WTC11 (cell line): ENCODE measurements at regions not wholly inside any gene's neighbourhood (a gene's known extent, or its start where the extent isn't known, plus 50 kb on each side); places are given as distances from the start of the nearest gene placed in this dataset.

Experiments used
- ATAC-seq: fragments of 200-7000 bp; cut with Tn5 transposase; 2 replicates; pipeline ENCODE4 v1.10.0; 2021; ENCODE audit warnings: mild to moderate bottlenecking, moderate library complexity
- CTCF ChIA-PET: fragments of 300-600 bp; sonication (Branson Sonifier 250); formaldehyde crosslinking; loops from one replicate; lab custom pipeline; 2021; ENCODE audit warnings: antibody characterized with exemption; lab: Charles Lee
- POLR2A ChIA-PET: fragments of 350-600 bp; sonication (Branson Sonifier 250); formaldehyde crosslinking; loops from one replicate; lab custom pipeline; 2021; ENCODE audit warnings: antibody characterized with exemption; lab: Charles Lee
- DNase-seq: peaks from one replicate; pipeline ENCODE4 v3.0.0; 2021; ENCODE audit warnings: low spot score
- H3K27ac Mint-ChIP-seq: 2 replicates; pipeline ENCODE4 v1.8.0; 2021; ENCODE audit warnings: mixed read lengths
- H3K27me3 Mint-ChIP-seq: 2 replicates; pipeline ENCODE4 v1.8.0; 2021; ENCODE audit warnings: low read depth, mild to moderate bottlenecking, moderate library complexity, mixed read lengths
- H3K36me3 Mint-ChIP-seq: 2 replicates; pipeline ENCODE4 v1.8.0; 2021; ENCODE audit warnings: mixed read lengths
- H3K4me1 Mint-ChIP-seq: 2 replicates; pipeline ENCODE4 v1.8.0; 2022; ENCODE audit warnings: mixed read lengths
- H3K4me3 Mint-ChIP-seq: 2 replicates; pipeline ENCODE4 v1.8.0; 2021; ENCODE audit warnings: mild to moderate bottlenecking, moderate library complexity, mixed read lengths
- H3K9me3 Mint-ChIP-seq: 2 replicates; pipeline ENCODE4 v1.8.0; 2021; ENCODE audit warnings: mixed read lengths
- CBFB ChIP-seq: sonication (generic); formaldehyde crosslinking; IDR thresholded peaks from 2 replicates; pipeline ENCODE4 v1.8.1; 2022; ENCODE audit warnings: mild to moderate bottlenecking, low read depth, missing genetic modification reagents
- FOXP1 ChIP-seq: sonication (generic); formaldehyde crosslinking; IDR thresholded peaks from 2 replicates; pipeline ENCODE4 v1.8.0; 2022; ENCODE audit warnings: missing genetic modification reagents, mild to moderate bottlenecking, moderate library complexity, borderline replicate concordance
- GRHL2 ChIP-seq: fragments of 250-450 bp; sonication (Bioruptor Pico); IDR thresholded peaks from 2 replicates; pipeline ENCODE4 v1.8.0; 2022; ENCODE audit warnings: mild to moderate bottlenecking, moderate library complexity; ENCODE audit not compliant: insufficient replicate concordance, severe bottlenecking
- JUN ChIP-seq: sonication (generic); formaldehyde crosslinking; IDR thresholded peaks from 2 replicates; pipeline ENCODE4 v1.8.0; 2023; ENCODE audit warnings: mild to moderate bottlenecking, missing genetic modification reagents
- NR3C1 ChIP-seq: sonication (generic); formaldehyde crosslinking; conservative IDR thresholded peaks from 2 replicates; pipeline ENCODE4 v1.8.1; 2023; ENCODE audit warnings: low read depth, mild to moderate bottlenecking, missing genetic modification reagents
- OVOL2 ChIP-seq: fragments of 250-450 bp; sonication (Bioruptor Pico); IDR thresholded peaks from 2 replicates; pipeline ENCODE4 v1.9.0; 2021; ENCODE audit warnings: mild to moderate bottlenecking, borderline replicate concordance
- SMAD4 ChIP-seq: sonication (generic); formaldehyde crosslinking; IDR thresholded peaks from 2 replicates; pipeline ENCODE4 v1.8.0; 2022; ENCODE audit warnings: mild to moderate bottlenecking, missing genetic modification reagents
- TCF7 ChIP-seq: sonication (generic); formaldehyde crosslinking; IDR thresholded peaks from 2 replicates; pipeline ENCODE4 v1.8.0; 2022; ENCODE audit warnings: mild to moderate bottlenecking, low read depth, missing genetic modification reagents, moderate library complexity
- ZNF263 ChIP-seq: sonication (generic); formaldehyde crosslinking; IDR thresholded peaks from 2 replicates; pipeline ENCODE4 v1.8.1; 2022; ENCODE audit warnings: low read depth, mild to moderate bottlenecking, moderate library complexity, missing genetic modification reagents
- ZNF423 ChIP-seq: fragments of 250-450 bp; sonication (Bioruptor Pico); IDR thresholded peaks from 2 replicates; pipeline ENCODE4 v2.1.2; 2022; ENCODE audit warnings: mild to moderate bottlenecking, moderate library complexity
- TF ChIP-seq, protein P1 (sequence below): sonication (generic); formaldehyde crosslinking; IDR thresholded peaks from 2 replicates; pipeline ENCODE4 v1.8.1; 2023; ENCODE audit warnings: mild to moderate bottlenecking, missing genetic modification reagents, borderline replicate concordance
- TF ChIP-seq, protein P2 (sequence below): sonication (generic); formaldehyde crosslinking; IDR thresholded peaks from 2 replicates; pipeline ENCODE4 v1.8.0; 2022; ENCODE audit warnings: mild to moderate bottlenecking, missing genetic modification reagents
- TF ChIP-seq, protein P3 (sequence below): fragments of 250-450 bp; sonication (Bioruptor Pico); IDR thresholded peaks from 2 replicates; pipeline ENCODE4 v1.9.0; 2021; ENCODE audit warnings: moderate library complexity, mild to moderate bottlenecking, inconsistent platforms, borderline replicate concordance

GRCh38 chr11:23976841-23977271, 520.0 kb upstream of the LUZP2 start:
- H3K27me3 Mint-ChIP-seq: no peaks in the 10 kb centered on the region
- no peak overlapping the region for H3K4me3 Mint-ChIP-seq
- ChIA-PET CTCF (no interaction called here), POLR2A (no interaction called here)
- no peak for ATAC-seq
- H3K36me3 Mint-ChIP-seq: peaks cover 3% of the 10 kb centered on the region; the same call in 1 of the 2 replicates
- TF ChIP-seq, protein P1, sequence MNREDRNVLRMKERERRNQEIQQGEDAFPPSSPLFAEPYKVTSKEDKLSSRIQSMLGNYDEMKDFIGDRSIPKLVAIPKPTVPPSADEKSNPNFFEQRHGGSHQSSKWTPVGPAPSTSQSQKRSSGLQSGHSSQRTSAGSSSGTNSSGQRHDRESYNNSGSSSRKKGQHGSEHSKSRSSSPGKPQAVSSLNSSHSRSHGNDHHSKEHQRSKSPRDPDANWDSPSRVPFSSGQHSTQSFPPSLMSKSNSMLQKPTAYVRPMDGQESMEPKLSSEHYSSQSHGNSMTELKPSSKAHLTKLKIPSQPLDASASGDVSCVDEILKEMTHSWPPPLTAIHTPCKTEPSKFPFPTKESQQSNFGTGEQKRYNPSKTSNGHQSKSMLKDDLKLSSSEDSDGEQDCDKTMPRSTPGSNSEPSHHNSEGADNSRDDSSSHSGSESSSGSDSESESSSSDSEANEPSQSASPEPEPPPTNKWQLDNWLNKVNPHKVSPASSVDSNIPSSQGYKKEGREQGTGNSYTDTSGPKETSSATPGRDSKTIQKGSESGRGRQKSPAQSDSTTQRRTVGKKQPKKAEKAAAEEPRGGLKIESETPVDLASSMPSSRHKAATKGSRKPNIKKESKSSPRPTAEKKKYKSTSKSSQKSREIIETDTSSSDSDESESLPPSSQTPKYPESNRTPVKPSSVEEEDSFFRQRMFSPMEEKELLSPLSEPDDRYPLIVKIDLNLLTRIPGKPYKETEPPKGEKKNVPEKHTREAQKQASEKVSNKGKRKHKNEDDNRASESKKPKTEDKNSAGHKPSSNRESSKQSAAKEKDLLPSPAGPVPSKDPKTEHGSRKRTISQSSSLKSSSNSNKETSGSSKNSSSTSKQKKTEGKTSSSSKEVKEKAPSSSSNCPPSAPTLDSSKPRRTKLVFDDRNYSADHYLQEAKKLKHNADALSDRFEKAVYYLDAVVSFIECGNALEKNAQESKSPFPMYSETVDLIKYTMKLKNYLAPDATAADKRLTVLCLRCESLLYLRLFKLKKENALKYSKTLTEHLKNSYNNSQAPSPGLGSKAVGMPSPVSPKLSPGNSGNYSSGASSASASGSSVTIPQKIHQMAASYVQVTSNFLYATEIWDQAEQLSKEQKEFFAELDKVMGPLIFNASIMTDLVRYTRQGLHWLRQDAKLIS (CRISPR knock-in tag): no peak
- TF ChIP-seq, protein P2, sequence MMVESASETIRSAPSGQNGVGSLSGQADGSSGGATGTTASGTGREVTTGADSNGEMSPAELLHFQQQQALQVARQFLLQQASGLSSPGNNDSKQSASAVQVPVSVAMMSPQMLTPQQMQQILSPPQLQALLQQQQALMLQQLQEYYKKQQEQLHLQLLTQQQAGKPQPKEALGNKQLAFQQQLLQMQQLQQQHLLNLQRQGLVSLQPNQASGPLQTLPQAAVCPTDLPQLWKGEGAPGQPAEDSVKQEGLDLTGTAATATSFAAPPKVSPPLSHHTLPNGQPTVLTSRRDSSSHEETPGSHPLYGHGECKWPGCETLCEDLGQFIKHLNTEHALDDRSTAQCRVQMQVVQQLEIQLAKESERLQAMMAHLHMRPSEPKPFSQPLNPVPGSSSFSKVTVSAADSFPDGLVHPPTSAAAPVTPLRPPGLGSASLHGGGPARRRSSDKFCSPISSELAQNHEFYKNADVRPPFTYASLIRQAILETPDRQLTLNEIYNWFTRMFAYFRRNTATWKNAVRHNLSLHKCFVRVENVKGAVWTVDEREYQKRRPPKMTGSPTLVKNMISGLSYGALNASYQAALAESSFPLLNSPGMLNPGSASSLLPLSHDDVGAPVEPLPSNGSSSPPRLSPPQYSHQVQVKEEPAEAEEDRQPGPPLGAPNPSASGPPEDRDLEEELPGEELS: no peak
- TF ChIP-seq ZNF423 (CRISPR knock-in tag) (no peak), JUN (no peak), CBFB (CRISPR knock-in tag) (no peak)
- peaks cover 10% of the 10 kb centered on the region for H3K9me3 Mint-ChIP-seq
- no peak for DNase-seq
- no peak overlapping the region for H3K27ac Mint-ChIP-seq
- peaks cover 23% of the 10 kb centered on the region for H3K4me1 Mint-ChIP-seq

GRCh38 chr11:23988381-23989006, 508.4 kb upstream of the LUZP2 start:
- no peaks in the 10 kb centered on the region for H3K36me3 Mint-ChIP-seq
- H3K4me3 Mint-ChIP-seq: no peak overlapping the region
- H3K27me3 Mint-ChIP-seq: no peaks in the 10 kb centered on the region
- DNase-seq (no peak), ATAC-seq (no peak)
- peaks cover 5% of the 10 kb centered on the region for H3K9me3 Mint-ChIP-seq
- TF ChIP-seq FOXP1 (no peak), JUN (no peak), ZNF263 (CRISPR knock-in tag) (no peak)
- H3K4me1 Mint-ChIP-seq: peaks cover 5% of the 10 kb centered on the region
- POLR2A ChIA-PET: no interaction called here
- no peak overlapping the region for H3K27ac Mint-ChIP-seq
- CTCF ChIA-PET: no interaction called here

GRCh38 chr11:23990346-23991164, 506.3 kb upstream of the LUZP2 start:
- ChIA-PET POLR2A (no interaction called here), CTCF (no interaction called here)
- ATAC-seq (no peak), DNase-seq (no peak)
- no peaks in the 10 kb centered on the region for H3K36me3 Mint-ChIP-seq
- peaks cover 7% of the 10 kb centered on the region for H3K9me3 Mint-ChIP-seq
- peaks cover 5% of the 10 kb centered on the region for H3K4me1 Mint-ChIP-seq
- H3K27ac Mint-ChIP-seq: no peak overlapping the region
- H3K4me3 Mint-ChIP-seq: no peak overlapping the region
- H3K27me3 Mint-ChIP-seq: no peaks in the 10 kb centered on the region
- no peak for TF ChIP-seq TCF7 (CRISPR knock-in tag)
- TF ChIP-seq, protein P3, sequence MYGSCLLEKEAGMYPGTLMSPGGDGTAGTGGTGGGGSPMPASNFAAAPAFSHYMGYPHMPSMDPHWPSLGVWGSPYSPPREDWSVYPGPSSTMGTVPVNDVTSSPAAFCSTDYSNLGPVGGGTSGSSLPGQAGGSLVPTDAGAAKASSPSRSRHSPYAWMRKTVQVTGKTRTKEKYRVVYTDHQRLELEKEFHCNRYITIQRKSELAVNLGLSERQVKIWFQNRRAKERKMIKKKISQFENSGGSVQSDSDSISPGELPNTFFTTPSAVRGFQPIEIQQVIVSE: no peak
- no peak for TF ChIP-seq GRHL2 (CRISPR knock-in tag)
- TF ChIP-seq OVOL2 (CRISPR knock-in tag): no peak
- TF ChIP-seq NR3C1 (CRISPR knock-in tag): no peak
- TF ChIP-seq SMAD4 (CRISPR knock-in tag): no peak
- TF ChIP-seq, all 79 proteins: peak for 0
